HCT116 (cell line): ENCODE measurements at regions not wholly inside any gene's neighbourhood (a gene's known extent, or its start where the extent isn't known, plus 50 kb on each side); places are given as distances from the start of the nearest gene placed in this dataset.

Experiments
- ATAC-seq: fragments of 200-7000 bp; cut with Tn5 transposase; 2 replicates; pipeline ENCODE4 v1.9.1; 2020; ENCODE audit warnings: mild to moderate bottlenecking, moderate library complexity
- BruUV-seq: library from RNA; stranded (reverse); fragments of 400-500 nt; replicated peaks from 2 replicates; lab custom pipeline; 2021; lab: Mats Ljungman, UMichigan
- CTCF ChIA-PET: fragments of 300-600 bp; sonication (Branson Sonifier 250); formaldehyde crosslinking; loops from one replicate; lab custom pipeline; 2021; ENCODE audit warnings: antibody characterized with exemption; lab: Charles Lee
- POLR2A ChIA-PET: fragments of 300-600, 350-600 bp; sonication (Branson Sonifier 250); formaldehyde crosslinking; loops from one replicate; lab custom pipeline; 2021; ENCODE audit warnings: antibody characterized with exemption; lab: Charles Lee
- RAD21 ChIA-PET, 2 experiments: fragments of 300-600 bp; sonication (Branson Sonifier 250); formaldehyde crosslinking; loops; one replicate each; lab custom pipeline; 2023; ENCODE audit warnings: low total read pairs in 2 of 2; ENCODE audit not compliant: uncharacterized antibody in 2 of 2, unreplicated experiment in 2 of 2, low non-redundant PET in 1 of 2; lab: Charles Lee
- DNase-seq: peaks from one replicate; pipeline ENCODE4 v3.0.0-alpha.2; 2010; ENCODE audit warnings: low read depth, low spot score
- H2AFZ ChIP-seq: fragments of 200-600 bp; shearing (Covaris generic), sonication (generic); 2 replicates; pipeline ENCODE4 v1.6.1; 2017; ENCODE audit warnings: low read depth, mixed run types, mixed read lengths, antibody characterized with exemption, low read length; ENCODE audit not compliant: poor library complexity, severe bottlenecking
- H3K27ac ChIP-seq: 2 replicates; pipeline ENCODE4 v1.5.1; 2012; ENCODE audit warnings: low read depth, low read length
- H3K27me3 ChIP-seq: fragments of 200-600 bp; sonication (generic); 2 replicates; pipeline ENCODE4 v1.6.1; 2016; ENCODE audit warnings: mixed run types, low read length, mixed read lengths; ENCODE audit not compliant: insufficient read depth
- H3K36me3 ChIP-seq, 2 experiments: fragments of 200-500 bp in 1 of 2; fragments of 200-600 bp in 1 of 2; sonication (Bioruptor generic) in 1 of 2; sonication (generic) in 1 of 2; 2 replicates each; pipeline versions ENCODE4 v1.5.1 to v1.6.1; 2014 to 2016; ENCODE audit warnings: low read length in 2 of 2, inconsistent platforms in 1 of 2, mixed read lengths in 1 of 2, mixed run types in 1 of 2; ENCODE audit not compliant: insufficient read depth in 2 of 2, control insufficient read depth in 1 of 2
- H3K4me1 ChIP-seq, 2 experiments: fragments of 200-600 bp in 1 of 2; sonication (generic) in 1 of 2; 2 replicates each; pipeline versions ENCODE4 v1.5.1 to v1.6.1; 2012 to 2017; ENCODE audit warnings: low read length in 2 of 2, inconsistent platforms in 1 of 2, mild to moderate bottlenecking in 1 of 2, mixed read lengths in 1 of 2, mixed run types in 1 of 2, moderate library complexity in 1 of 2; ENCODE audit not compliant: insufficient read depth in 2 of 2, control insufficient read depth in 1 of 2
- H3K4me2 ChIP-seq: fragments of 200-600 bp; sonication (generic); 2 replicates; pipeline ENCODE4 v1.6.1; 2017; ENCODE audit warnings: mixed run types, low read length, mixed read lengths
- H3K4me3 ChIP-seq, 2 experiments: fragments of 200-600 bp in 1 of 2; sonication (generic) in 1 of 2; replicated peaks in 1 of 2; 2 replicates each; pipeline ENCODE4 v1.5.1; 2011 to 2016; ENCODE audit warnings: low read length in 2 of 2, control low read depth in 1 of 2, low read depth in 1 of 2, mild to moderate bottlenecking in 1 of 2, mixed read lengths in 1 of 2, mixed run types in 1 of 2
- H3K79me2 ChIP-seq: fragments of 200-600 bp; sonication (generic); 2 replicates; pipeline ENCODE4 v1.6.1; 2017; ENCODE audit warnings: mild to moderate bottlenecking, mixed run types, low read length, moderate library complexity, mixed read lengths; ENCODE audit not compliant: insufficient read depth
- H3K9ac ChIP-seq: fragments of 200-600 bp; sonication (generic); 2 replicates; pipeline ENCODE4 v1.6.1; 2016; ENCODE audit warnings: low read length, mixed read lengths
- H3K9me2 ChIP-seq: fragments of 200-600 bp; sonication (generic), shearing (Covaris generic); 2 replicates; pipeline ENCODE4 v1.6.1; 2017; ENCODE audit warnings: mixed run types, mild to moderate bottlenecking, moderate library complexity; ENCODE audit not compliant: insufficient read depth
- H3K9me3 ChIP-seq, 2 experiments: fragments of 200-500 bp in 1 of 2; fragments of 200-600 bp in 1 of 2; sonication (Bioruptor generic) in 1 of 2; sonication (generic) in 1 of 2; 2 replicates each; pipeline ENCODE4 v1.6.1; 2014 to 2017; ENCODE audit warnings: low read length in 2 of 2, mixed read lengths in 2 of 2, inconsistent platforms in 1 of 2, low read depth in 1 of 2, mild to moderate bottlenecking in 1 of 2, mixed run types in 1 of 2, moderate library complexity in 1 of 2; ENCODE audit not compliant: control insufficient read depth in 1 of 2, insufficient read depth in 1 of 2
- H4K20me1 ChIP-seq: fragments of 200-600 bp; sonication (generic), shearing (Covaris generic); 2 replicates; pipeline ENCODE4 v1.6.1; 2017; ENCODE audit warnings: mixed run types, mild to moderate bottlenecking, moderate library complexity; ENCODE audit not compliant: insufficient read depth
- ATF3 ChIP-seq: IDR thresholded peaks from 2 replicates; pipeline ENCODE4 v1.6.1; 2012
- CBX3 ChIP-seq: IDR thresholded peaks from 2 replicates; pipeline ENCODE4 v1.6.1; 2012; ENCODE audit warnings: low read depth
- CEBPB ChIP-seq: IDR thresholded peaks from 2 replicates; pipeline ENCODE4 v1.6.1; 2012; ENCODE audit warnings: low read depth
- CTCF ChIP-seq, 3 experiments: fragments of 200-600 bp in 1 of 3; sonication (generic) in 1 of 3; IDR thresholded peaks in 2 of 3; conservative IDR thresholded peaks in 1 of 3; 2 replicates each; pipeline ENCODE4 v1.5.1; 2012 to 2017; ENCODE audit warnings: low read depth in 2 of 3, low read length in 2 of 3, antibody characterized with exemption in 1 of 3, borderline replicate concordance in 1 of 3, control low read depth in 1 of 3, mild to moderate bottlenecking in 1 of 3, mixed read lengths in 1 of 3, mixed run types in 1 of 3, moderate library complexity in 1 of 3; ENCODE audit not compliant: insufficient read depth in 1 of 3
- ELF1 ChIP-seq: IDR thresholded peaks from 2 replicates; pipeline ENCODE4 v1.6.1; 2012; ENCODE audit warnings: low read depth, borderline replicate concordance
- EZH2 ChIP-seq: fragments of 200-600 bp; sonication (generic); IDR thresholded peaks from 2 replicates; pipeline ENCODE4 v1.6.1; 2017; ENCODE audit warnings: antibody characterized with exemption, mixed run types
- FOSL1 ChIP-seq: IDR thresholded peaks from 2 replicates; pipeline ENCODE4 v1.6.1; 2012; ENCODE audit warnings: low read depth
- POLR2A ChIP-seq: IDR thresholded peaks from 2 replicates; pipeline ENCODE4 v1.7.0; 2011; ENCODE audit warnings: borderline replicate concordance; ENCODE audit not compliant: insufficient read depth, insufficient read length; ENCODE audit errors: extremely low read depth
- RAD21 ChIP-seq: IDR thresholded peaks from 2 replicates; pipeline ENCODE4 v1.6.1; 2012; ENCODE audit warnings: low read depth, mild to moderate bottlenecking
- REST ChIP-seq: IDR thresholded peaks from 2 replicates; pipeline ENCODE4 v1.6.1; 2012; ENCODE audit warnings: low read depth
- SP1 ChIP-seq: IDR thresholded peaks from 2 replicates; pipeline ENCODE4 v1.6.1; 2012; ENCODE audit warnings: low read depth
- TCF7L2 ChIP-seq: IDR thresholded peaks from 2 replicates; pipeline ENCODE4 v1.7.0; 2011; ENCODE audit warnings: borderline replicate concordance, inconsistent platforms; ENCODE audit not compliant: insufficient read depth, insufficient read length; ENCODE audit errors: extremely low read depth
- YY1 ChIP-seq: IDR thresholded peaks from 2 replicates; pipeline ENCODE4 v1.6.1; 2011; ENCODE audit warnings: low read length, low read depth, moderate library complexity, mild to moderate bottlenecking; ENCODE audit not compliant: insufficient replicate concordance; ENCODE audit errors: extremely low read depth
- ZBTB33 ChIP-seq: IDR thresholded peaks from 2 replicates; pipeline ENCODE4 v1.6.1; 2011; ENCODE audit warnings: mild to moderate bottlenecking, low read length, moderate library complexity; ENCODE audit not compliant: insufficient replicate concordance; ENCODE audit errors: extremely low read depth
- intact Hi-C: fragments of 100-400 bp; cut with micrococcal nuclease; formaldehyde crosslinking; loops from 2 replicates; pipeline ENCODE4 v1.10.0; 2022

- ChIA-PET RAD21 (no interaction called here), CTCF (no interaction called here), POLR2A (no interaction called here)
- Histone ChIP-seq H3K4me1 (no peaks in the 10 kb centered on the region), H3K27ac (no peak overlapping the region), H3K27me3 (no peaks in the 10 kb centered on the region), H3K36me3 (no peaks in the 10 kb centered on the region), H3K9ac (no peak overlapping the region), H3K4me3 (no peak overlapping the region), H3K4me2 (no peak overlapping the region), H3K79me2 (no peaks in the 10 kb centered on the region), H3K9me2 (no peaks in the 10 kb centered on the region), H4K20me1 (no peaks in the 10 kb centered on the region), H3K9me3 (no peaks in the 10 kb centered on the region; a peak in 1 of 4 replicates), H2AFZ (no peak overlapping the region)
- intact Hi-C loops, result no loop called here
- no peak for DNase-seq
- no peak for ATAC-seq
- TF ChIP-seq SP1 (no peak), CTCF (IDR thresholded peaks at IDR 0.05 in 2 of 3, conservative IDR thresholded peaks at IDR 0.05 in 1 of 3; ENCODE audit: borderline replicate concordance in 1 of 3, insufficient read depth in 1 of 3, low read depth in 2 of 3, low read length in 2 of 3) (no peak), ELF1 (no peak), ATF3 (no peak), RAD21 (no peak), FOSL1 (no peak), TCF7L2 (no peak), YY1 (no peak), REST (no peak), POLR2A (no peak), ZBTB33 (no peak), EZH2 (no peak), CEBPB (no peak), CBX3 (no peak)
- no TSS peak for BruUV-seq
These were observed 52.2 kb downstream of the CALML3 start for GRCh38 chr10:5576780-5577624.
